HTR-8/SVneo (cell line): ENCODE measurements at regions not wholly inside any gene's neighbourhood (a gene's known extent, or its start where the extent isn't known, plus 50 kb on each side); places are given as distances from the start of the nearest gene placed in this dataset.

Experiments used
- DNase-seq: peaks from one replicate; pipeline ENCODE4 v3.0.0; 2011; ENCODE audit warnings: low spot score, mixed read lengths; ENCODE audit not compliant: insufficient read length
- FAIRE-seq: peaks from 2 replicates; lab custom pipeline; 2011; peaks lifted over from hg19 to GRCh38; lab: Jason Lieb, UNC

DNA sequence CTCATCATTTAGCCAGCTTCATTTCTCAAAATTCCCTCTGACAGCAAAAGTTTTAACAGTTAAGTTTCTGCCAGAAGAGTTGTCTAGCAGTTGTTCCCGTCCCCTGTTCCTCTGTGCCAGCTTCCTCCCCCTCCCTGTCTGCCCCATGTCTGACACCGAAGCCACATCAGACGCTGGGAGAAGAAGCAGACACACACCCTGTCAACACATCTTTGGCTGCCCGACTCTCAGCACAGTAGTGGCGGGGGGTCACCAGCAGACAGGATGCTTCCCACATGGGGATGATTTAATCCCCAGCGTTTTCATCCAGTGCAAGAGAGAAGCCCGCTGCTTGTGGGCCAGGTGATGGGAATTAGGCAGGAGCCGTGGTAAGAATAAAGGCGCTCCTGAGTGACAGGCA, 379.4 kb upstream of the RUNX1 start:
- no peak for FAIRE-seq
- no peak for DNase-seq

DNA sequence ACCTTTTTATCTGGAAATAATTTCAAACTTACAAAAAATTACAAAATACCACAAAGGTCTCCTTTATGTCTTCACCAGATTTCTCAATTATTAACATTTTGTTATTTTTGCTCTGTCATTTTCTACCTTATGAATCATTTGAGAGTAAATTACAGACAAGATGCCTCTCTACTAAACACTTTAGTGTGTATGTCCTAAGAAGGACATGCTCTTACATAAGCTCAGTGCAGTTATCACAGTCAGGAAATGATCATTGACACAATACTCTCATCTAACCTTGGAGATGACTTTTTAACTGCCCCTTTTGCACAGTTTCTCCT, 378.9 kb upstream of the RUNX1 start:
- no peak for FAIRE-seq
- no peak for DNase-seq

DNA sequence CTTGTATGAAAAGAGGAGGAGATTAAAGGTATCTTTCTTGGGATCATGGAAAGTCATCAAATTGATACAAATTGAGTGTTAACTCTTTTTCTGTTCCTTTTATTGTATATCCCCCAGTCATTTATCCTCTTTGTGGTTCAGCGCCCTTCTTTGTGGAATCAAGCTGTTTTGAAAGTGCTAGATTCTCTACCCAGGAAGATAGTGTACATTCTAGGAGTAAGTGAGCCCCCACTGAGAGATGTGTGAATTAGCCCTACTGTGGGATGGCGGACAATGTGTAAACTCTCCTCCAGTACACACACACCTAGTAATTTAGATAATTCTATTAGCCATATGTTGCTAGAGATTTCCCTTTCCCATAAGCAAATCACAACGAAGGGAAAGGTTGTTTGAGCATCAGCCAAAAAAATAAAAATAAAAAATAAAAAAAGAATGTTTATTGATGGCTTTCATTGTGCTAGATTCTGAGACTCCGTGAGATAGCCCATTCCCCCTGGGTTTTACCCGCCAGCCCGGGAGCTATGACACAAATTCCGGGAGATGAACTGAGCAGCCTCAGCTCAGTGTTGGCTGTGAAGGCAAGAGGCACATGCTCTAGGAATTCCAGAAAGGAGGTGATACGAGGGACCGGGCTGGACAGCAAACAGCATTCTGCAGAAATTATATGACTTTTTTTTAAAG, 378.4 kb upstream of the RUNX1 start:
- FAIRE-seq (no peak), DNase-seq (no peak)

DNA sequence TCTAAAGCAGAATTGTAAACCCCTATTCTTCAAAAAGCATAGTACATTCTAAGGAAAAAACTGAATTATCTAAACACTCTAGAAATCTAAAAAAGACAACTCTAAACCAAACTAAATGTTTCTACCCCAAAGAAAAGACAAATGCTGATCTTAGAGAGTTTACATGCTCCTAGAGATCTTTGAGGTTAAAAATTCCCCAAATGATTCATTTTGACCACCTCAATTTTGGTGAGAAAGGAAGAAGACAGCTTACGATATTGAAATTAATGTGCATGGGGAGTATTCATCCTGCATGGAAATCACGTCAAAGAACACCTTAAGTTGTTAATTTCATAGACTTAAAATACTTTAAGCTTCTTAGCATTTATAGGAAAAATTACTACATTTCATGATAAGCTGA, 377.8 kb upstream of the RUNX1 start:
- no peak for FAIRE-seq
- DNase-seq, result no peak

DNA sequence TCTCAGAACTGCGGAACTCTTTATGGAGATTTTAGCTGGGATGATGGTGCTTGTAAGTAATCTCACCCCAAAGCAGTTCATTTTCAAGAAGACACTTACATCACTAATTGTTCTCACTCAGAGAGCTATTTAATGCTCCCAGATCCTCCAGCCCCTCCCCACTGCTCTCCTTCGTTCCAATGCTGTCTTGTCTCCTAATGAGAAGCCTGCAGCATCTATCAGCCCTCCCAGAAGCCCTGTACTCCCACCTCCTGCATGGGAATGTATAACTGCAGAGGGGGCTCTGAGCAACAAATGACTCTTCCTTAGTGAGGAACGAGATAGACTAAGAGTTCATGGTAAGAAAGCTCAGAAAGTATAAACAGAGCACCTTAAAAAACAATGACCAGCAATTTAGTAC, 377.4 kb upstream of the RUNX1 start:
- FAIRE-seq (no peak), DNase-seq (no peak)

DNA sequence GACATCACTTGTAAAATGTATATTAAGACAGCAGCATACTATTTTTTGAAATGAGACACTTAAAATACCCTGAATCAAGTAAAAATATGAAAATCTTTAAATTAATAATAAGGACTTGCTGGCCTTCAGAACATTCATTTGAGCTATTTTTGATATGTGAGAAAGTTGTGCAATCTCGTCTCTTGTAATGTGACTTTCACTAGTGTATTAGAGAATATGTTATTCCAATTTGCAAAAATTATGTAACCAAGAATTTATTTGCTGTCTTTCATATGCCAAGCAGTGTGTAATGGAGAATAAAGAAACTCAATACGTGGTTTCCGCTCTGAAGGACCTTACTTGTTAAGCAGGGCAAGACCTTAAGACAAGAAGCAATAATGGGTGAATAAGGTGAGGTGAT, 375.0 kb upstream of the RUNX1 start:
- DNase-seq (no peak), FAIRE-seq (no peak)

DNA sequence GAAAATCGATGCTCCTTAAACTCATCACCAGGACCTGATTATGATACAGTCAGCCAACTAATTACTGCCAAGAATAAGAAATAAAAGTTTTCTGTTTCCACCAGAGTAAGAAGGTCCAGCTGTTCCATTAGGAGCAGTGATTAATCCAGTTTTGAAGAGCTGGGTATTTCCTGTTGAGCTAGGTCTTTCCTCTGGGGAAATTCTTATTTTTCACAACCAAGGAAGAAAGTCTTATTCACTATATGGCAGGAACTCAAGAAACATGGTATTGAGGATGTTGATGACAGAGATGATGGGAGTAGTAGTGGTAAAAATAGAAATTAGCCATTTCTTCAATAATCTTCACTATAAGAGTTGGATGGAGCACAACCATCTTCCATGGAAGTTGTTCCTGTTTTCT, 374.6 kb upstream of the RUNX1 start:
- DNase-seq (no peak), FAIRE-seq (no peak)

DNA sequence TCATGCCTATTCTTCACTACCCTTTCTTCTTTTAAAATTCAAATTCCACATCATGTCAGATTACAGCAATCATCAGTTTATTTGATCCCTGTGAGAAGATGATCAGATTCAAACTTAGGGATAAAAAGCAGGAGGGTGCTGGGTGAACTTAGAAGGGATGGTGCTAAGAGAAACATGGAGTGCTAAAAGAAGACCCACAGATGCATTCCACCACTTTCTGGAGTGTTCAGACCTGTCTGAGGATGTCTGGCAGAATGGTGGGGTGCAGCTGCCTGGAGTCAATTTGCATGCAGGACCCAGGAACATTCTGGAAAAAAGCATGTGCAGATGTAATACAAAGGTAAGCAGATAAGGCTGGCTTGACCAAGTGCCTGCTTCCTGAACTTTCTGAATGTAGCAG, 372.9 kb upstream of the RUNX1 start:
- FAIRE-seq (no peak), DNase-seq (no peak)

DNA sequence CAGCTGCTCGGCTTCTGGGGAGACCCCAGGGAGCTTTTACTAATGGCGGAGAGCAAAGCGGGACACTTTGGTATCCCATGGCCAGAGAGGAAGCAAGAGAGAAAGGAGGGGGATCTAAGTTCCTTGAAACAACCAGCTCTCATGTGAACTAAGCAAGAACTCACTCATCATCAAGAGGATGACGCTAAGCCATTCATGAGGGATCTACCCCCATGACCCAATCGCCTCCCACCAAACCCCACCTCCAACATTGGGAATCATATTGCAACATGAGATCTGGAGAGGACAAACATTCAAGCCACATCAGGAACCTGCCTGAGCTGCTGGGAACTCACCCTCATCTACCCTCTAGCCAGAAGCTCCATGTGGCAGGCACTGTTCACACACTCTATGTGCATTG, 372.1 kb upstream of the RUNX1 start:
- FAIRE-seq (no peak), DNase-seq (no peak)

DNA sequence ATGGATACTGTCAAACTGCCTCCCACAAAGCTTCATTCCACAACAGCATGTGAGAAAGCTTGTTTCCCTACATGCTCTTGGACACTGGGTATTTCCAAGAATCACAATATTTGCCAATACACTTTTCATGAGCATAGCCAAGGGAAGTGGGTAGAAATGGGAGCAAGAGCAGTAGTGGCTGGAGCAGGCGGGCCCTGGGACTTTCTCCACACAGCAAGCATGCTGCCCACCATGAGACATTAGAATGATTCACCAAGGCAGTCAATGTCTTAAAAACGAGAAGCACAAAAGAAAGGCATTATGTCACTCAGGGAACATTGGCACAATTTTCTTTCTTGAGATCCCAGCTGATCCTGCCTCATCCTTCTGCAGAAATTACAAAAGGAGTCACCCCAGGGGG, 371.6 kb upstream of the RUNX1 start:
- FAIRE-seq, result no peak
- DNase-seq, result no peak

DNA sequence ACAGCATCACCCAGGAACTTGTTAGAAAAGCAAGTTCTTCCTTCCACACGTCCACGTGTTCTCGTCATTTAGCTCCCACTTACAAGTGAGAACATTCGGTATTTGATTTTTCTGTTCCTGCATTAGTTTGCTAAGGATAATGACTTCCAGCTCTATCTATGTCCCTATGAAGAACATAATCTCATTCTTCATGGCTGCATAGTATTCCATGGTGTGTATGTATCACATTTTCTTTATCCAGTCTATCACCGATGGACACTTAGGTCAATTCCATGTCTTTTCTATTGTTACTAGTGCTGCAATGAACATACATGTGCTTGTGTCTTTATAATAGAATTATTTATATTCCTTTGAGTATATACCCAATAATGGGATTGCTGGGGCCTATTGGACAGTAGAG, 368.7 kb upstream of the RUNX1 start:
- no peak for DNase-seq
- FAIRE-seq, result peak; percentile 33

DNA sequence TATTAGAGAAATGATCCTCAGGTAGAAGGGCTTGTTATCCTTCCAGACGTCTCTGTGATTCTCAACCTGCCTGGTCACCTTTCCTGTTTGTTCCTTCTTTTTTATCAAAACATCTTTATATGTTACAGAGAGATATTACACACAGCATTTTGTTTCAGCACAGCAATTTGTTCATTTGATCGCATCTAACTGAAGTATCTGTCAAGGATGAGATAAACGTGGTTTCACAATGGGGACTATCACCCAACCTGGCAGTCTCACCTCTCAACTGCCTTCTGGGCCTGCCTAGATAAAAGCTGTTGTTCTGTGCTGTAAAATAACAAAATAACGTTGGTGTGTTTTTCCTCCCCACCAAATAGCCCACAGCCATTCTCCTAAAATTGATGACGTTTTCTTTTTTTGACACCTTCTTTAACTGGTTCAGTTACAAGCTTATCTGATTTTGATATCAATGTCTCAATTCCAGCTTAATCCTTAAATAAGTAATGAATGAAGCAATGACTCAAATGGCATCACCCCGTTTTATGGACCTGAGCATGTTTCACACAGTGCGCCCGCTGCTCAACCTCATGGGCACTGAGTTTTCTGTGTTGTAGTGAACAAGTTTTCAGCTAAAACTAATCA, 367.9 kb upstream of the RUNX1 start:
- no peak for DNase-seq
- FAIRE-seq, result no peak

DNA sequence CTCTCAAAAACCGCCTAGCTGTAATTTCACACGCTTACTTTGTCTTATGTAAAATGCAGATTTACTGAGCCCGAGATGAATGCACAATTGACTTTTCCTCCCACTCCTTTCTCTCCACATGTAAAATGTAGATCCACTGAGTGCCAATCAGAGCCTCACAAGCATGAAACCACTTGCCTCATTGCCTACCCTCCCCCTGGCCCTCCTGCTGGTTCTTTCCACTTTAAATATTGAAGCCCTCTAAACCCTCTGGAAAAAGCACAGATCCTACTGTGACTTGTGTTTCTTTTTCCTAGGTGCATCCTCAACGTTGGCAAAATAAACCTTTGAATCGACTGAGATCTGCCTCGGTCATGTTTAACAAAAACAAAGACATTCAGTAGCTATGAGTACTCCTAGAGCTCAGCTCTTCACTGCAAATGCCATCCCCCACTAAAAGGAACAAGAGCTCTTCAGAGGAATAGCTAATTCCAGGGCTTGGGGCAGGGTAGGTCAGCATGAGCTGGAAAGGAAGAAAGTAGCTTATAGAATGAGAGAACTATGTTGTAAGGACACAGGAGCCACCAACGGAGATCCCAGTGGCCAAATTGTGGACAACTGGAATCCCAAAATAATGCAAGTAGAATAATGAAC, 365.5 kb upstream of the RUNX1 start:
- DNase-seq (no peak), FAIRE-seq (no peak)

DNA sequence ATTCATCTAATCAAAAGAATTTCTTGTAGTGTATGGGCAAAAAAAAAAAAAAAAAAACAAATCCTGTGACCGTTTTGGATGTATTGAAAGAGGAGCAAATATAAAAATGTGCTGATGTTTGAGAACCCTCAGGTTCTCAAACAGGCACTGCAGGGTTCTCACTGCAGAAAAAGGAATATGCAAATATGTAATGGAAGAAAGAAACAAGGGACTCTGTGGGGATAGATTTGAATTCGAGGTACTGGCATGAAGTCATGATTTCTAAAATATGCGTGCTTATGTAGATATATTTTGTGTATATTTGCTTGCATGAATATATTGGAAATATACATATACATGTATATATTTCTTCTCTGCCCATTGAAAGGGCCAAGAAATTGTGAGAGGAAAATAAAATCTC, 365.0 kb upstream of the RUNX1 start:
- no peak for FAIRE-seq

DNA sequence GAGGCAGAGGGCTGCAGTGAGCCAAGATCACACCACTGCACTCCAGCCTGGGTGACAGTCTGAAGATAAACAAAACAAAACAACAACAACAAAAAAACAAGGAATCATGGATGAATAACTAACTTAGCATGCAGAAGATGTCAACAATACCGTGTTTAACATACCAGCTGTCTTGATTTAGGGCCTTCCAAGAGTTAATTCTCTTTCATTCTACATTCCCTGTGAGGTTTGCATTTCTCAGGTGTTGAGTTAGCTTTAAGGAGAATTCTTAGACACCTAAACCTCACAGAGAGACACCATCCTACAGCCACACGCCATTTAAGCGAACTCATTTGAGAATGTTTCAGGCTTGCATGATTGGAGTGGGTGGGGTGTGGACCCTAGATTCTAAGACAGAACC, 363.1 kb upstream of the RUNX1 start:
- DNase-seq (no peak), FAIRE-seq (no peak)

More for the DNA sequence above, 365.0 kb upstream of the RUNX1 start:
- no peak for DNase-seq

DNA sequence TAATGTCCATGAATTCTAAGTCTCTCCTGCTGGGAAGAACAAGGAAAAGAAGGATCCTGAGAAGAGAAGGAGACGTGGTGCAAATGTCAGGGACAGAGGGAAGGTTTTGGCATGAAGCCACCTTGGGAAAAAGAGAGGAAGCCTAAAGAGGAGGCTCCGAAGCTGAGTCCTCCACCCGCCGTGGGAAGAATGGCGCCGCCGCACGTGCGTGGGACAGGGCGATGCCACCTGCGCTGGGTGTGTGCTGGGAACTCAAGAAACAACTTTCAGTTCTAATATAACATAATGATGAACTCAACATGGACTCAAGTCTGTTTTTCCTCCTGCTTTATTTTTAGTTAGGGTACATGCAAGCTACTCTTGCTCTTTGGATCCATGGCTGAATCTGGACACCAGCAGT, 362.3 kb upstream of the RUNX1 start:
- DNase-seq, result no peak
- FAIRE-seq, result no peak

DNA sequence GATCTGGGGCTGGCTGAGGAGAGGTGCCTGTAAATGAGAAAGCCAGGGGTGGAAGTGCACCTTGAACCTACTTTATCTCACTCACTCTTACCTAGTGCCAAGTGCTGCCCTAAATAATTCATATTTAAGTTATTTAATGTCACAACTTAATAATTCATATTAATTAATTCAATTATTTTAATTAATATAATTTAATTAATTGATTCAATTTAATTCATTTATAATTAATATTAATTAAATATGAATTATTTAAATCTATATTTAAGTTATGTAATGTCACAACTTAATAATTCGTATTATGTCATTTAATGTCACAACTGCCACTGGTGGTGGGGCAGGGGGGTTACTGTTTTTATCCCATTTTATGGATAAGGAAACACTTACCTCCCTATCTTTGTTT, 361.6 kb upstream of the RUNX1 start:
- DNase-seq (no peak), FAIRE-seq (no peak)

DNA sequence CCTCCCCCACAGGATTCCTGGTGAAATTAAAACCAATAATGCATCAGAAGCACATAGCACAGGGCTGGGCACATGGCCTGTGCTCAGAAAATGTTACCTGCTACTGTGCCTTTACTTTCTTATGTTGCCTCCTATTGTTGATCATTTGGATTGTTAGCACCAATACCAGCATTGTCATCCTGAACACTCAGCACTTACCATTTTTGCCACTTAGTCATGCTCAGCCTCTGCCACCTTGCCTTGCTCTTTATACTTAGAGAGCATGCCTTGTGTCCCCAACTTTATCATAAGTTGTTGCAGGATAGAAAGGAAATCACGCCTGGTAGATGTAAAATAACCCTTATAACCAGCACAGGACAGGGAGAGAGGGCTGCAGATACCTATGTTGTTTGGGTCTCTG, 361.0 kb upstream of the RUNX1 start:
- FAIRE-seq, result no peak
- no peak for DNase-seq

DNA sequence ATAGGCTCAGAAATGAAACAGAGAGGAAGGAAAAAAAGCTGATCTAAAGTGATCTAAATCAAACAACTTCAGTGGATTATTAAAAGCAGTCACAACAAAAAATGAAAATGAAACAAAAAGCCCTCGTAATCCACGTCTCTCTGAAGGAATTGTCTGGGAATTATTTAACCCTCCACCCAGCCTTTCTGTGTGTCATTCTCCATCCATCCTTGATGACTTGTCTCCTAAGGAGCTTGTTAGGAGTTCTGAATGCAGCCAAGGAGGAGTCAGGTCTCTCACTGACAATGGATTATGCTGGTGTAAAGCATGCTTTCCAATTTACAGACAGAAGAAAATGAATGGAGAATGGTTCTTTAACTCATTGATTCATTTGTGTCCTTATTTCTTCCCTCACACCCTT, 359.3 kb upstream of the RUNX1 start:
- FAIRE-seq (no peak), DNase-seq (no peak)

DNA sequence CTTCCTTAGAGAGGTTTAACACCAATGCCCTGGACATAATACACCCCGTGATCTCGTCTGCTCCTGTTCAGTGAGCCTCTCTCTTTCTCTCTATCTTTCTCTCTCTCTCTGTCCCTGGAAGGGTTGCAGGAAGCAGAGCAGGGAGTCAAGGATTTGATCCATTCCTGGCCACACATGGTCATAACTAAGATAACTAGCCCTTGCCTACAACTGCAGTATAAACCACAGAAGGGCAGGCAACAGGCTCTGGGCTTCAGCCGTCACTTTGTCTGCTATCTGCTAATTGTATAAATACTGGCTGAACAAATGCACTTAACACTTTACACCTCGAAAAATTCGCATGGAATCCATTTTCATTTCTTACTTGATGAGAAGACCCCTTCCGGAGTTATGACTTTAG, 357.5 kb upstream of the RUNX1 start:
- no peak for DNase-seq
- FAIRE-seq, result no peak

DNA sequence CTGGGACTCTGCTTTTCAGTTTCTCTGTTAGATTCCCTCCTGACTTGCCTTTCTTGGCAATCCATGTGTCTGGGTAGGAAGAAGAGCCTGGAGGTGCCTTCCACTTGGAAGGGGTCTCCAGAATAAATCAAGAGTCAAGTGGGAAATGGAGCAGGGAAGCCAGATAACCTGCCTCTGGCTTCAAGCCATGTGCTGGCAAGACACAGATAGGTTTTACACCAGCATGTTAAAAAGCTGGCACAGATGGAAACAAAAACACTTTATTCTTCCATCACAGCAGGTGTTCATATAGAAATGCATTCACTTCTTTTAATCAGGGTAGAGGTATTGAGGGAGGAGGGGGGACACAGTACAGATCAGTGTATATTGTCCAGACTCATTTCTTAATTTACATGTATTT, 356.9 kb upstream of the RUNX1 start:
- no peak for FAIRE-seq

DNA sequence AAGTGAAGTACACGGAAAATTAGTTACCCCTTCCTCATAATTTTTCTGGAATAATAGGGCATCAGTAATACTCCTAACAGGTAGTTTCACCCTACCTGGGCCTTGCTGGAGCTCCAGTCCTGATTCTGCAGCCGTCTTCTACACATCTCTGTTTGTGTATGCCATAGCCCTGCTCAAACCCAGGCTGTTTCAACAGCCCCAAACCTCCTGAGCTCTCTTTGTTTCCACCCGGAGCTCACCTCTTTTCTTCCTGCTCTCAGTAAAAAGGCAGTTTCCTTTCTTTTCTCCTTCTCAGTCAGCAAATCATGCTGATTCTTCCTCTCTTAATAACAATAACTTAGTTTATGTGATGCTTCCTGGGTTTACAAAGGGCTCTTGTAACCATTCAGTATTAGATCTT, 355.1 kb upstream of the RUNX1 start:
- FAIRE-seq, result no peak
- DNase-seq, result no peak

More for the DNA sequence above, 356.9 kb upstream of the RUNX1 start:
- no peak for DNase-seq
